ENCODE measurements at regions not wholly inside any gene's neighbourhood (a gene's known extent, or its start where the extent isn't known, plus 50 kb on each side); places are given as distances from the start of the nearest gene placed in this dataset.

DNA sequence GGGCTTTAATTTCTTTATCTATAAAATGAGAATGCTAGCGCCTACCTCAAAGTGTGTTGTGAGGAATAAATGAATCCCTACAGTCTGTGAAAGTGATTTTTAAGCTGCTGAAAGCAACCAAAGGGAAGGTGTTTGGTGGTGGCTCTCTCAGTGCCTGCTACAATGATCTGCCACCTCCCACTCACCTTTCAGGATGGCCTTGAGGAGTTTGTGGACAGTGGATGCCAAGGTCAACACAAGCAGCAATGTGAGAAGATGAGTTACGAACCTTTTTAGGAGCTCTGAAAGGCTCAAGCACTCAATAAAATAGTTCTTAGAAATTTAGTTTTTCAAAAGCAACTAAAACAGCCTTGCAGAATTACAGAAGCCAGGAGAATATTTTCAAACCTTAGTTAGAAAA, 176.6 kb upstream of the DPT start:
- ATAC-seq, result no peak
- intact Hi-C loops (cut with DNase I), result loop anchor here (5.0 kb wide), 1 partner anchor 33 kb away; no protein-coding TSS in a partner anchor
- DNase-seq (ENCODE audit: missing footprints), result no peak

DNA sequence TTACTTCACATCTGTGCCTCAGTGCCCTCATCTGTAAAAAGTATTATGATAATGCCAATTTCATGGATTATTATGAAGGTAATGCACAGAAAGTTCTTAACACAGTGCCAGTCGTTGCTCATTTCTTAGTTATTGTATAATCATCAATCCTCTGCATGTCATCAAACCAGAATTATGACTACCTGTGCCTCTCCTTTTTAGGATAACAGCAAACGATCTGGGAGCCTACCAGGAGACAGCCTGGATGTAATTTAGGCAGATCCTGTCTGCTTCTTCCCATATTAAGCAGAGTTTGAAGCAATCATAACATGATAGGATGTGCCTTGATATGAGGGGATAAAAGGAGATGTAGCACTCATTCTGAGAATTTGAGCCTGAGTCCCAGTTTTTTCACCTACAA, 177.4 kb upstream of the DPT start:
- ATAC-seq, result no peak
- DNase-seq (ENCODE audit: missing footprints), result no peak
- intact Hi-C loops (cut with DNase I), result loop anchor here (5.0 kb wide), 1 partner anchor 34 kb away; no protein-coding TSS in a partner anchor

DNA sequence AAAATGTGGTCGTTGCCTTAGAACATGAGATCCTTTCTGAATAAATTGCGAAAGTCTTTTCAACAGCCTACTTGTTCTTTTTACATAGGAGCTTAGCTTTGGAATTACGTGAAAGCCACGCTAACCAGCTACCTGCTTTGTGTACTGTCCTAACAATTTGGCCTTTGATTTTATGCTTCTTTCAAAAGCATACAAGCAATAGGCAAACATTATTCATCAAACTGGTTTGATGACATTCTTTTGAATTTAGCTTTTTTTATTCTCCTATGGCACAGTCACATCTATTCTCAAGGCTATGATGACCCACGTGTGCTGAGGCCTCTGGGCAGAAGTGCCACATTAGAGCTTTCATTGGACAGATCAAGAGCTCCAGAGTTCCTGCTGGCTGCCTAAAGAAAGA, 178.0 kb upstream of the DPT start:
- DNase-seq (ENCODE audit: missing footprints) (no peak), ATAC-seq (no peak)
- intact Hi-C loops (cut with DNase I), result loop anchor here (5.0 kb wide), 1 partner anchor 35 kb away; no protein-coding TSS in a partner anchor

DNA sequence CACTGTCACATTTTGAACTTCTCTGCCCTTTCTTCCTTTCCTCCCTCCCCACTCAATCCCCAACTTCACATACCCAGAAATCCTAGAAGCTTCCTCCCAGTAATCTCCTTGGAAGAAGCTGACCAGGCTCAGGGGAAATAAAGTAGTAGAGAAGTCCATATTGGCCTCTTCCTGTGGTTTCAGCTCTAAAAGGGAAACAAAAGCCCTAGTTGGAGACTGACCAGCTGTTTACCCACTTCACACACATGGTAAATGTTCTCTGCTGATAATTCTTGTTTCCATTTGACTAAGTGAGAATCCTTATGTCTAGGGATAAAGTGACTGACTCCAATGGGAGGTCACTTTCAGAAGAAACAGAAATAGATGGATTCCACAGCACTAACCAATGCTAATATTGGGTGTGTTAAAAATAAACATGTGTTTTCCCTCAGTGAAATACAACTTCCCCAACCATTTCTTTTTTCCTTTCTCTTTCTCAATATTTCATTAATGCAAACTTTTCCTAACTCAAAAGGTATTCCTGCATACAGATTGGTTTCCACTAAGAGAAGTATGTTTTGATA, 178.9 kb upstream of the DPT start:
- intact Hi-C loops (cut with DNase I), result loop anchor here (5.0 kb wide), 1 partner anchor 36 kb away; no protein-coding TSS in a partner anchor
- DNase-seq (ENCODE audit: missing footprints) (no peak), ATAC-seq (peak; percentile 65)

DNA sequence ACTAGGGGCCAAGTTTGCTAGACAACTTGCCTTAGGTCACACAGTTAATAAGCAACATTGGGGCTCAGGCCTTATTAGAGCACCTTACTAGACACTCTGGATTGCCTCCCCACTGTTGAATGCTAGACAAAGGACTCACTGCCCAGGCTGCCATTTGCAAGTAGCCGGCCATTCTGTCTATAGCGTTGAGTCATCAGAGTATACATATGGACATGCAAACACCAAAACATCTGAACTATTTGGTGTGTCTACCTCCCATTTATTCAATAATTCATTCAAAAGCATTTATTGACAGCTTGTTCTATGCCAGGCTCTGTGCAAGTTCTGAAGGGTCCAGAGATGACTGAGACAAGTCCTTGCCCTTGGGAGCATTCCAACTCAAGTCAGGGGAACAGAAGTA, 181.4 kb upstream of the DPT start:
- DNase-seq (ENCODE audit: missing footprints), result no peak
- ATAC-seq, result no peak
- intact Hi-C loops (cut with DNase I), result no loop called here

DNA sequence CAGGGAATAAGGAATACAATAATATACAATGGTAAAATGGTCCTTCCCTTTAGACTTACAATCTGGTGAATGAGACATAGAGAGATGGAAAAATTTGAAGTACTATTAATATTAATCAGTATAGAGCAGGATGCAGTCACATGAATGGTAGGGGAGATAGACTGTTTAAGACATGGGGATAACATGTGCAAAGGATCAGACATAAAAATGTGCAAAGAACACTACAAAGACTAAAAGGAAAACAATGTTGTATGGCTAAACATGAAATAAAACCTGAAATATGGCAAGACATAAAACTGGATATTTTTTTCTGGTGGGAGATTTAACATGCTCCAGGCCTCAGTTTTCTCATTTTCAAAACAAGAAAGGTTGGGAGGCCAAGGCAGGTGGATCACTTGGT, 182.4 kb upstream of the DPT start:
- ATAC-seq (no peak), DNase-seq (ENCODE audit: missing footprints) (no peak)
- intact Hi-C loops (cut with DNase I), result no loop called here

DNA sequence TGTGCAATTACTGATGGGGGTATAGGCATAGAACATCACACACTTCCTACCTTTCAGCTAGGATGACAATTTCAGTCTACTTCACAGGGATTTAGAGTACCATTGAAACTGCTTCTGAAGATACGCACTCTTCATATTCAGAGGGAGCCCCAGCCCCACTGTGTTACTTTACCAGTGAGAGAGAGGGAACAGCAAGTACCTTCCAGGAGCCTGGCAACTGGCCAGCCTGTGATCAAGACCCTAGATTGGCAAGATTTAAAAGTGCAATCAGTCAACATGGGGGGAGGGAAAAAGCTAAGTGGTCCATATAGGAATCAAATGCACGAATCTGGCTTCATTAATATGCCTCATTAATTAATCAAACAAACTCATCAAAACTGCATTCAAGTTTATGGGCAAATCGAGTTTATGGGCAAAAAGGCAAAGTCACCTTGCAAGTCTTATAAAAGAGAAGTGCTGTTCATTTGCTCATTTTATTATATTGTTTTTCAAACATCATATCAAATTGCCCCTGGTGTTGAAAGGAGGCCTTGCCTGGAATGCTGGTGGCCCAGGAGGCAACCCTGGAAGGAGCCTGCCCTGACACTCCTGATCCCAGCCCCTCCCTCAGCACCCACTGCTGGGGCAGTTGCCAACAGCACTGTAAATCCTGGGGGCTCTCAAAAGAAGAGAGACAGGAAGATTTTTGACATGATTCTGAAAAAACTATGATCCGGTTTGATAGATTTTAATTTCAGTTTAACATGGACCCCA, 184.9 kb upstream of the DPT start:
- DNase-seq (ENCODE audit: missing footprints) (no peak), ATAC-seq (no peak)
- intact Hi-C loops (cut with DNase I), result no loop called here

DNA sequence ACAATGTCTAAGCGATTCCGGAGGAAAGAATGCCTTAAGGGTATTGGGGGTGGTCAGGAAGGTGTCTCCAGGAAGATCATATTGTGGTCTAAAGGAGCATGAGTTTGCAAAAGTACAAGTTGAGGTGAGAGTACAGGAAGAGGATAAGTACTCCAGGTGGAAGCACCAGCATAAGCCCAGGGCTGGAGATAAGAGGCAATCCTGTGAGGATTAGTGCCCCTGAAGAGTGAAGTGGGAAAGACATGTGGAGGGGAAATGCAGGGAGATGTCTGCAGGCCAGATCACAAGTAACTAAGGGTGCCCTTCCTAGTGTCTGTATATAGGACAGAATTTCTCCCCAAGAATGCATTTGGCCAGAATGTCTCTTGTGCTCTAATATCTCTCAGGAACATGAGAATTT, 188.3 kb upstream of the DPT start:
- no peak for ATAC-seq
- DNase-seq (ENCODE audit: missing footprints), result no peak
- intact Hi-C loops (cut with DNase I), result no loop called here

DNA sequence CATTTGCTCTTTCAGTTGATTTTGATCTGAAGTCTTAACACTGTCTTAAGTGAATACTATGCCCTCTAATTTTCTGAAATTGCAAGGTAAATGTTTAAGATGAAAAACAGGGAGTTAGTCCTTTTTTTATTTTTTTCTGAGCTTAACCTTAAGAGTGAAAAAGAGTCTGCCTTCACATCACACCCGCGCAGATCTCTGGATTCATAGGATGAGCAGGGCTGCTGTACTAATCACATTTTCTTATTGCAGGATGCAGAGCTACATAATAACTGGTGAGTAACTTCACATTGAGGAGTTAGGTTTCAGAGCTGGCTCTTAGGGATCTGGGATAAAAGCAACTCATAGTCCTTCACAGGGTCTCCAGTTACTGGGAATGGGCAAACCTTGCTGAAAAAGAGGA, 188.7 kb upstream of the ATP1B1 start:
- ATAC-seq (no peak), DNase-seq (ENCODE audit: missing footprints) (no peak)
- intact Hi-C loops (cut with DNase I), result no loop called here

DNA sequence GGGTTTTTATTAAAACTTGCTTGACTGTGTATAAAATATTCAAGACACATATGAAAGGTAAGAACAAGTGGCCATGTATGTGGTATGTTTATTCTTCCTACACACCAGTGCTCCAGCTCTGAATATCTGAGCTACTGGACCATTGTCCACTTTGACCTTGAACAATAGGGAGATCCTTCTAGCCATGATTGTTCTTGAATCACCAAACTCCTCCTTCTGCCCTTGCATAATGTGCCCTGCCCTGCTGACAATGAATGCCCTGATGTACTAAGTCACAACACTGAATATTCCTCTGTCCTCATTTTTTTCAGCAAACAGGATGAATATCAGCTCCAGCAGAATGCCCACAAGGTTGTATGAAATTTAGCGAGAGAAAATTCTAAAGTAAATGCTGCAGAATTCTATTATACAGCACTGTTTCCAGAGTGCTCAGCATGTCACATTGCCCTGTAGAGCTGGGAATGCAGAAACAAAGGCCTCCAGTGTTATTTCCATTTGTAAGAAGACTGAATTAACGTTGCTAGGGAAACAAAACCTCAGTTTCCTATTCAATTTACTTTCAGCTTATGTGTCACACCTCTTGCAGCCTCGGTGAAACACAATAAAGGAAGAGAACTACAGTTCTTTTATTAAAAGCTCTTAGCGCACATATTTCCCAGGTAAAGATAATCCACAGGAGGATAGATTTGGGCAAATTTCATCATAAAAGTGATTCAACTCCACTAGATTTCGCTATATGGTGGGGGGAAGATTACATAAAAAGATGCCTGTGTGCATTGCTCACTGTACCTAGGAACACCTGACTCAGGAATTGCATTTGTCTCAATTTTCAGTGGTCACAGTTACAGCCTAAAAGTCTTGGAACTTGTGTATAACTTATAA, 187.4 kb upstream of the ATP1B1 start:
- intact Hi-C loops (cut with DNase I), result no loop called here
- ATAC-seq (no peak), DNase-seq (ENCODE audit: missing footprints) (no peak)

DNA sequence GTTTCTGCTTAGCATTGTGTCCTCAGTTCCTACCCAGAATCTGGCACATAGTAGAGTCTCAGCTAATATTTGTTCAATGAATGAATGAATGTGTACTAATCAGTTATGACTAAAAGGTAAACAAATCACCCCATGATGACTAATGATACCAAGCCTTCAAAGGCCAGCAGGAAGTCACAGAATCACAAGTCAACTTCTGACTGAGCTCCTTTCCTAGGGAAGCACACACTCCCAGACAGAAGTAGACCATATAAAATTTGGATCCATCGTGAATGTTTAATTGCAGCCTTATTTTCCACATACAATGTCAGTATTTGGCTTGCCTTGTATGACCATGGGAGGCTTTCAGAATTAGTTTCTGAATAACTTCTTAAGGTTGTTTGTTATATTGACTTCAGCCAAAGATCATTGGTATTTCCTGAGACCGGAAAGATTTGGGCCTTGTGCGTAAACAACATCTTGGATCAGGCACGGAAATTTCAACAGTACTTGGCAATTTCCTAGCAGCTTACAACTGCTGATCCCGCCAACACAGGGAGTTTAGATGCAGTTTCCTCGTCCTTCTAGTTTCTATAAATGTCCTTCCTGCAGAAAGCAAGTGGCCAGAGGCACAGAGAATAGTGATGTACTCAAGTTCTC, 185.9 kb upstream of the ATP1B1 start:
- intact Hi-C loops (cut with DNase I), result no loop called here
- DNase-seq (ENCODE audit: missing footprints) (no peak), ATAC-seq (peak; percentile 83)

DNA sequence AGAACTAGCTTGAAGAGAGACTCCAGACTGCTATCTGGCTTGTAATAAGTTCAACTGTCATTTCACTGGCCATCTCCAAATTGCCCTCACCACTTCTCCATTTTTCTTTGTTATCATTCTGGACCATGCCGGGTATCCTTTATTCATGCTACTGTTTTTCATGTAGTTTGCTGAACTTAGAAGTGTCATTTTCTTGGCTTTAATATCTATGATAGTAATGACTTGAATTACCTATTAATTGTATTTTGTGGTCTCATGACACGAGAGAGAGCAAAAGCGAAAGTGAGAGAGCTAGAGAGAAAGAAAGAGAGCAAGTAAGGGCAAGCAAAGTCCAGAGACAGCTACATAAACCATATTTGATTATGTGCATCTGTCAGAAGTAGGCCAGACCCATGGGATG, 184.9 kb upstream of the ATP1B1 start:
- intact Hi-C loops (cut with DNase I), result no loop called here
- ATAC-seq (no peak), DNase-seq (ENCODE audit: missing footprints) (no peak)

DNA sequence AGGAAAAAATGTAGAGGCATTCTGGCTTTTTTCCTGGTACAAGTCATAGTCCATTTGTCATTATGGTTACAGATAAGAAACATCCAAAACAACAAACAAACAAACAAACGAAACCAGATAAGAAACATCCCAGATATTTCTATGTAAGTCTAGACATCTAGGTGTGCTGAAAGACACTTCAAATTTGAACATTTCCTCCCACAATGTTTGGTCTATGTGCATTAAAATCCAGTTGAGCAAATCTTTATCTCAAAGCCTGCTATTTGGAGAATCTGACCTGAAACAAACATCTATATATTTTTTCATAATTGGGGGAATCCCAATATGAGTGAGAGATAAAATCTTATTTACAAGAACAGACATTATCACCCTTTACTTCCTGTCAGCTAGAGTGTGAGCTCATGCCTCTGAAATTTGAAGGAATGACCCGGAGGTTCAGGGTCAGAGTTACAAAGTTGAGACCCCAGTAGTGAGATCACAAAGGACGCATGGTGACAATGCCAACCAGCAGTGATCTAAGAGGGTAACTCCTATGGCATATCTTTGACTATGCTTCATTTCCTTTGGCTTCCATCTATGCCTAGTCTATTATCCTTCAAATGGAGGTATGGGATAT, 182.9 kb upstream of the ATP1B1 start:
- DNase-seq (ENCODE audit: missing footprints), result no peak
- ATAC-seq, result no peak
- intact Hi-C loops (cut with DNase I), result no loop called here

DNA sequence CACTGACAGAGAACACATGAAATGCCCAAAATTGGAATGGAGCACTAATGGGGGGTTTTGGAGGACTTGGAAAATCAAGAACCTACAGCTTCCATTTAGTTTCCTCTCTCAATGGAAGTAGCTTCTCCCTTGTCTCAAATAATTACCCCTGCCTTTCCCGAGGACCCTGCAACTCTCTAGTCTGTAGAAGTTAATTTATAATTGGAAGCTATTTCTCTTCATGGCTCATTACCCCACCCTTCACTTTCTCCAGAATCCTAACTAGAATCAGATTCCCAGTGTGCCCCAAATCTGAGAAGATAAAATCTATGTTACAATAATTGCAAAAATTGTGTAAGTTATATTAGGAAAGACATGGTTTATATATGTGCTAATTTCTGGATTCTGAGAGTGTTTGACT, 181.5 kb upstream of the ATP1B1 start:
- ATAC-seq (no peak), DNase-seq (ENCODE audit: missing footprints) (no peak)
- intact Hi-C loops (cut with DNase I), result no loop called here

DNA sequence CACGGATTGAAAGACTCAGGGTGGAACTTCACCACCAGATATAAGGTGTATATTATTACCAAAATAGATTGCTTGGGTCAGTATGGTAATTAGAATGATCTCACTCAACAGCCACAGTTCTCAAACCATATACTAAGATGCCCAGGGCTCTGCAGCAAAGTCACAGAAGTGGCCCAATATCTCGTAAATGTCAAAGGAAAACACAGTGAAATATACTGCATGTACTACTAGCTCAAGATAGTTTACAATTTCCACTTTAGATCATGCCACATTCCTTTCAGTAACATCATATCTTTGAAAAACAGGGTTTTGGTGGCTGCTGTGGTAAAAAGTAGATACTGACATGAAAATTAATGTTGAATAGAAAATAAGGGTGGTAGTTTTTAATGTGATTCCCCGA, 180.3 kb upstream of the ATP1B1 start:
- intact Hi-C loops (cut with DNase I), result no loop called here
- DNase-seq (ENCODE audit: missing footprints) (no peak), ATAC-seq (no peak)

DNA sequence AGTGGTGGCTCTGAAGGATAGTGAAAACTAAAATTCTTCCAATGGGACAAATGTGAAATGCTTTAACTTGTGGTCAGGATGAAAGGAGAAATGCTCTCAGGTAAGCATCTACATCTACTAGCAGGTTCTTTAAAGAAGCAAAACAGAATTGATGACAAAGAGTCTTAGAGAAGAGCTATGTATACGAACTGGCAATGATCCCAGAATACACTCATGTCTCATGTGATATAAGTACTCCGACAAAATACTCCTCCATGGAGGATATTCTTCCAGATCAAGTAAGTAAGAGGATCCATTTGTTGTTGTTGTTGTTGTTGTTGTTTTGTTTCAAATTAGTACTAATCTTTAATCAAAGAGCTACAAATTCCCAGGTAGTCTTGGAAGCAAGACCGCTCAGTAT, 174.0 kb upstream of the ATP1B1 start:
- intact Hi-C loops (cut with DNase I), result no loop called here
- DNase-seq (ENCODE audit: missing footprints), result no peak
- ATAC-seq, result no peak

DNA sequence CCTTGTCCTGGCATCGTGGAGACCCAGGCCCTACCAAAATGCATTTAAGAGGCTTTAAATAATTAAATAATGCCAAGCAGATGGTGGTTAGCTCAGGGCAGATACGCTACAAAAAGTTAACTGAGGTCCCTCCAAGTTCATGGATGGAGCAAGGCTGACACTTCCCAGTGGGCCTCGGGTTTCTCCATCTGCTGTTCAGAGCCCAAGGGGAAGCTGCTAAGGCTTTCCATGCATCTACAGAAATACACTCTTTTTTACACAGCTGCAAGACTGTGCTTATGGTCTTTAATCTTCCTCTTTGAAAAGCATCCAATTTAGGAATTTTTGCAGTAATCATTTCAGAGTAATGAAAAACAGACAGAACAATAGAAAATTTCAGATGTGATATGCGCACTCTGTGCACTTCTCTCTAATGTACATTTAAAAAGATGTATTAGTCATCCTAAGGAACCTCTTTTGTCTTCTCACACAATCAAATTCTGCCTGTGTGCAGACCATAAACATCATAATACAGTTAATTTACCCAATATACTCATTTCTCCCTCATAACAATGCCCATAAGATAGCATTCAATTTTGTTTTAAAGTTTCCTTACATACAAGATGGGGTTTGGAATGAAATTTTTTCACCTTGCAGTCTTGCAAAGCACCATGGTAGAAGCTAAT, 173.2 kb upstream of the ATP1B1 start:
- no peak for ATAC-seq
- intact Hi-C loops (cut with DNase I), result no loop called here
- no peak for DNase-seq (ENCODE audit: missing footprints)

DNA sequence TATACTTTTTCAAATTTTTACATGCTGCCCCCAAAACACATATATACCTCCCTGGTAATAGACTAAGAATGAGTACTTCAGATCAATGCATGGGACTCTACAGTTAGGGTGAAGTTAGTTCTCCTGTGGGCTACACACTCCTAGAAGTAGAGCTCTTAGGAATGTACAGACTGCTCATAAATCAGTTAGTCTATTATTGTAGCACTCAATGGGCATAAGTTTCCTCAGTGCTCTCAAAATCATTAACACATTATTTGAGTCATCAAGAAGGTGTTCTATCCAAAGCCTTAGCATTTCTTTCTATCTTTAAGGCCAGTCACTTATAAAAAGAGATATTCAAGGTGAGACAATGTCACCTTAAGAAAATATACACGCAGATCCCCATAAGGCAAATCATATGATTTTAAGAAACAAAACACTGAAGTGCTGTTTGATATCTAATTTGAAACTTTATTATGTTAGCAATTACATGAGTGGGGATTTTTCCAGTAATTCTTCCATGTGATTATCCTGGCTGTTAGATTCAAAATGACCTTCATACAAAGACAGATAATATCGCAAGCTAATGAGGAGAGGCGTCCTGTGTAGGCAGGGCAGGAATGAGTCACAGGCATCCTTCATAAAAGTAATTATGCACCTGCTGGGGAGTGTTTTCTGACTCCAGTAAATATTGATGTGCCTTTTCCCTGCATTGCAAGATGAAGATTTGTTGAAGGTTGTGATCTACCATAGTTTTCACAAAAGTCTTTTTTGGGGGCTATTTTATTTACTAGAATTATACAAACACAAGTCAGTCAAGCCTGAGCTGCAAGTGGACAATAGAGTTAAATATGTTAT, 167.2 kb upstream of the ATP1B1 start:
- DNase-seq (ENCODE audit: missing footprints) (no peak), ATAC-seq (no peak)
- intact Hi-C loops (cut with DNase I), result no loop called here

All from Right ventricle myocardium inferior (tissue), 1 donor.